ENCODE measurements at regions not wholly inside any gene's neighbourhood (a gene's known extent, or its start where the extent isn't known, plus 50 kb on each side); places are given as distances from the start of the nearest gene placed in this dataset.

- no peak overlapping the region for H3K9ac ChIP-seq (ENCODE audit: control insufficient read depth, extremely low read depth, insufficient read depth, low read length)
- H3K9me1 ChIP-seq (ENCODE audit: control insufficient read depth, extremely low read depth, insufficient read depth, low read length): no peaks in the 10 kb centered on the region
- FAIRE-seq (no peak), DNase-seq (ENCODE audit: low read depth, low spot score) (no peak)
- no peaks in the 10 kb centered on the region for H4K20me1 ChIP-seq (ENCODE audit: control insufficient read depth, extremely low read depth, insufficient read depth, low read length)
- dilution Hi-C loops (cut with MboI; ENCODE audit: extremely low pct_ligation_motif_present, low sequenced_read_pairs): no loop called here
- H2AFZ ChIP-seq (ENCODE audit: control insufficient read depth, low read length): no peak overlapping the region
- H3K4me1 ChIP-seq (ENCODE audit: control insufficient read depth, extremely low read depth, insufficient read depth, low read length): peaks cover 9% of the 10 kb centered on the region
- H3K79me2 ChIP-seq (ENCODE audit: control insufficient read depth, insufficient read depth, low read length): no peaks in the 10 kb centered on the region
- no peaks in the 10 kb centered on the region for H3K9me3 ChIP-seq (ENCODE audit: control insufficient read depth, low read depth, low read length)
- no peaks in the 10 kb centered on the region for H3K27me3 ChIP-seq (ENCODE audit: control insufficient read depth, extremely low read depth, insufficient read depth, low read length)
- no peak overlapping the region for H3K4me2 ChIP-seq (ENCODE audit: control insufficient read depth, extremely low read depth, insufficient read depth, low read depth, low read length)
- H3K4me3 ChIP-seq (ENCODE audit: control insufficient read depth in 2 of 3, extremely low read depth in 1 of 3, insufficient read depth in 2 of 3, low read depth in 1 of 3, low read length in 3 of 3): no peak overlapping the region
- no peak overlapping the region for H3K27ac ChIP-seq (ENCODE audit: control insufficient read depth, insufficient read depth, low read length)
- H3K36me3 ChIP-seq (ENCODE audit: control insufficient read depth in 2 of 2, extremely low read depth in 1 of 2, insufficient read depth in 2 of 2, low read length in 2 of 2): no peaks in the 10 kb centered on the region
- TF ChIP-seq CTCF (optimal IDR thresholded peaks at IDR 0.05 in 1 of 3, IDR thresholded peaks at IDR 0.05 in 1 of 3, conservative IDR thresholded peaks at IDR 0.05 in 1 of 3; ENCODE audit: extremely low read depth in 1 of 3, insufficient read depth in 2 of 3, low read length in 3 of 3) (no peak), EZH2 (IDR thresholded peaks at IDR 0.05; ENCODE audit: low read length) (no peak)
Measured at GRCh38 chrX:39564751-39565150, 533.0 kb downstream of the BCOR start.

DNA sequence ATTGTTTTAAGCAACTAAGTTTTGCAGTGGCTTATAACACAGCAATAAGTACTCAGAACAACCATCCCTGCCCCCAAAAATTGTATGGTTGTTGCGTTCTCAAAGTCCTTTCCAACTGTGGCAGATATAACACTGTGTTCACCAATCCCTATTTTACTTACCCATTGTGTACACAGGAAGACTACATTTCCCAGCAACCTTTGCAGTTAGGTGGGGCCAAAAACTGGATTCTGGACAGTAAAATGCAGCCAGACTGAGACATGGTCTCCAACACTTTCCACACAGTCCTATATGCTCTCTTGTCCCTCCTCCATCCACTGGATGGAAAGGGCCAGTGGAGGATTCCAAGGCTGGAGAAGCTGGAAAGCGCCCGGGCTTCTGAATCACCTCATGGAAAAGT, 523.6 kb downstream of the BCOR start:
- no peaks in the 10 kb centered on the region for H3K4me1 ChIP-seq (ENCODE audit: control insufficient read depth, extremely low read depth, insufficient read depth, low read length)
- dilution Hi-C loops (cut with MboI; ENCODE audit: extremely low pct_ligation_motif_present, low sequenced_read_pairs): no loop called here
- DNase-seq (ENCODE audit: low read depth, low spot score) (no peak), FAIRE-seq (no peak)
- H3K9ac ChIP-seq (ENCODE audit: control insufficient read depth, extremely low read depth, insufficient read depth, low read length): no peak overlapping the region
- H3K27ac ChIP-seq (ENCODE audit: control insufficient read depth, insufficient read depth, low read length): no peak overlapping the region
- no peak overlapping the region for H3K4me3 ChIP-seq (ENCODE audit: control insufficient read depth in 2 of 3, extremely low read depth in 1 of 3, insufficient read depth in 2 of 3, low read depth in 1 of 3, low read length in 3 of 3)
- no peaks in the 10 kb centered on the region for H3K9me1 ChIP-seq (ENCODE audit: control insufficient read depth, extremely low read depth, insufficient read depth, low read length)
- no peaks in the 10 kb centered on the region for H3K79me2 ChIP-seq (ENCODE audit: control insufficient read depth, insufficient read depth, low read length)
- no peak for TF ChIP-seq EZH2 (IDR thresholded peaks at IDR 0.05; ENCODE audit: low read length)
- TF ChIP-seq CTCF (optimal IDR thresholded peaks at IDR 0.05 in 1 of 3, IDR thresholded peaks at IDR 0.05 in 1 of 3, conservative IDR thresholded peaks at IDR 0.05 in 1 of 3; ENCODE audit: extremely low read depth in 1 of 3, insufficient read depth in 2 of 3, low read length in 3 of 3): no peak
- H3K9me3 ChIP-seq (ENCODE audit: control insufficient read depth, low read depth, low read length): no peaks in the 10 kb centered on the region
- H4K20me1 ChIP-seq (ENCODE audit: control insufficient read depth, extremely low read depth, insufficient read depth, low read length): no peaks in the 10 kb centered on the region
- no peaks in the 10 kb centered on the region for H3K27me3 ChIP-seq (ENCODE audit: control insufficient read depth, extremely low read depth, insufficient read depth, low read length)
- H2AFZ ChIP-seq (ENCODE audit: control insufficient read depth, low read length): no peak overlapping the region
- H3K36me3 ChIP-seq (ENCODE audit: control insufficient read depth in 2 of 2, extremely low read depth in 1 of 2, insufficient read depth in 2 of 2, low read length in 2 of 2): no peaks in the 10 kb centered on the region
- H3K4me2 ChIP-seq (ENCODE audit: control insufficient read depth, extremely low read depth, insufficient read depth, low read depth, low read length): no peak overlapping the region

Data from keratinocyte (primary cell).